Ecto neural progenitor cell (in vitro differentiated cells): ENCODE measurements at regions not wholly inside any gene's neighbourhood (a gene's known extent, or its start where the extent isn't known, plus 50 kb on each side); places are given as distances from the start of the nearest gene placed in this dataset.
"Not testable (repeated sequence)": the region's sequence is repeated elsewhere in the genome, so short reads cannot be mapped to it uniquely, and the experiment has no call there.

Experiments
- DNase-seq: peaks from one replicate; pipeline ENCODE4 v3.0.0-alpha.2; 2018; ENCODE audit warnings: low spot score

DNA sequence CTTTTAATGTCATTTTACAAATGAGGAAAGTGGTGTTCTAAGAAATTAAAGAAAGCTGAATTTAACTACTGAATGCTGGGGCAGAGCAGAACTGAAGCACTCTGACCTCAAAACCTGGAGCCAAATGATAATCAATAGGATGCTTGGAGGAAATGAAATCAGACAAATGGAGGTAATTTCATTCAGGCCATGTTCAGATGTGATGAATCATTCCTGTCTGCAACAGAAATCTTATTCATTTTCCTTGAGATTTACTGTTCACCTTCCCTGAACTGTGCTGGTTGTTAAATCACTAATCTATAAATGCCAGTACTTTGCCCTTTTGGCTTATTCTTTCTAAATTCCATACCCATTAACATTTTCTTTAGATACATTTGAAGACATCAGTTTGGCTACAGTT is 85.6 kb upstream of the SNX7 start:
- no peak for DNase-seq

DNA sequence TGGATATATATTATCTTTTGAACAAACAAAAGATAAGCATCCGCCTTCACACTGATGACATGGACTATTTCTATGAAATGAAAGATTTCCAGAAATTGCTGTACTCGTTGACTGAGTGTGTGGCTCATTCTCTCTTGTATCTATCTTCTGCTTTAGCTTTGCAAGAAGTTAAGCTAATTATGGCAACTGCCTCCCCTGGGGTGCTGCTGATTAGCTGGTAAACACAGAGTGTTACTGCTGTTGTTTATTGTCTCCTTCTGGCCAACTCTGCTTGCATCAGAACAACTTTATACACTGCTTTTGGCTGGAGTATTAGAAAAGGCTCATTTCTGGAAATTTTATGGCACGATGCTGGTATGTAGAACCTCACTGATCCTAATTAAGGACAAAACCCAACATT is 95.6 kb upstream of the SNX7 start:
- DNase-seq: no peak

GRCh38 chr1:98559291-98559690 is 102.2 kb upstream of the SNX7 start:
- DNase-seq: no peak

DNA sequence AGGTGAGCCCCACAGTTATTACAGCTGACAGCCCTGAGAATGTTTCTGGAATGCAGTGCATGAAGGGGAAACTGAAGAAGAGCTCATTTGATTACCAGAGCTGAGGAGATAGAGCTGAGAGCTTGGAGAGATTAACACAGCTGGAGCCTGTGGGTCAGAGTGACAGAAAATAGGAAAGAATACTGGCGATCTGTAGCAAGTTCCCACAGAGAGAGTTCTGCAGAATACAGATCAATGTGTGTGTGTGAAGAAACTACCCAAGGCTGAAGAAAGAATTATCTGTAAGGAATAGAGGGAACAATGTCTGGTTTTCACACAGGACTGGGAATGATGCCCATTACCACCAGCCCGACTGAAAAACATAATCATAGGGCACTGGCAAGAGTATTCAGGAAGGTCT is 103.6 kb upstream of the SNX7 start:
- peak; percentile 52 for DNase-seq

GRCh38 chr1:98556521-98557158 is 104.9 kb upstream of the SNX7 start:
- no peak for DNase-seq

DNA sequence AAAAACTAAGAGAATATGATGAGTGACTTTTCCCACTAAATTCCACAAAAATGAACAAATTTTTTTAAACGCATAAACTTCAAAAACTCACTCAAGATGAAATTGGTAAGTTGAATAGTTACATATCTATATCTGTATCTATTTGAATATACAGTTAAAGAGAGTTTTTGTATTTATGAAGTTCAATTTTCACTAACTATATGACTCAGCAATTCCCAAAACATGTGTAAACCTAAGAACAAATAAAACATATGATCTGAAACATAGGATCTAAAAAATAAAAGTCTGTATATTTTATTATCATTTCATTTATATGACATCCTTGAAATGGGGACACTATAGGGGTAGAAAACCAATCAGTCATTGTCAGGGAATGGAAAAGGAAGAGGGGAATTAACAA is 105.7 kb upstream of the SNX7 start:
- DNase-seq: no peak

DNA sequence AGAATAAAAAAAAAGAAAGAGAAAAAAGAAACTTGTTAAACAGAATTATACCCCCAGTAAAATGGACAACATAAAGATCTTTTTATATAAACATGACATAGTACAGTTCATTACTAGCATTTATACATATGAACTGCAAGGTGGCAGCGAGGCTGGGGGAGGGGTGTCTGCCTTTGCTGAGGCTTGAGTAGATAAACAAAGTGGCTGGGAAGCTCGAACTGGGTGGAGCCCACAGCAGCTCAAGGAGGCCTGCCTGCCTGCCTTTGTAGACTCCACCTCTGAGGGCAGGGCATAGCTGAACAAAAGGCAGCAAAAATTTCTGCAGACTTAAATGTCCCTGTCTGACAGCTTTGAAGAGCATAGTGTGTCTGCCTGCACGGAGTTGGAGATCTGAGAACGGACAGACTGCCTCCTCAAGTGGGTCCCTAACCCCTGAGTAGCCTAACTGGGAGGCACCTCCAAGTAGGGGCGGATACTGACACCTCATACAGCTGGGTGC is 108.9 kb upstream of the SNX7 start:
- not testable (repeated sequence) for DNase-seq

GRCh38 chr1:98550076-98550475 is 111.4 kb upstream of the SNX7 start:
- no peak for DNase-seq

- no peak for DNase-seq
These were observed 115.2 kb upstream of the SNX7 start for GRCh38 chr1:98546319-98546718.

- DNase-seq: no peak
These were observed 123.4 kb upstream of the SNX7 start for GRCh38 chr1:98538106-98538505.

GRCh38 chr1:98523256-98523655 is 138.3 kb upstream of the SNX7 start:
- no peak for DNase-seq

- DNase-seq: no peak
These were observed 145.2 kb upstream of the SNX7 start for GRCh38 chr1:98516306-98516705.

DNA sequence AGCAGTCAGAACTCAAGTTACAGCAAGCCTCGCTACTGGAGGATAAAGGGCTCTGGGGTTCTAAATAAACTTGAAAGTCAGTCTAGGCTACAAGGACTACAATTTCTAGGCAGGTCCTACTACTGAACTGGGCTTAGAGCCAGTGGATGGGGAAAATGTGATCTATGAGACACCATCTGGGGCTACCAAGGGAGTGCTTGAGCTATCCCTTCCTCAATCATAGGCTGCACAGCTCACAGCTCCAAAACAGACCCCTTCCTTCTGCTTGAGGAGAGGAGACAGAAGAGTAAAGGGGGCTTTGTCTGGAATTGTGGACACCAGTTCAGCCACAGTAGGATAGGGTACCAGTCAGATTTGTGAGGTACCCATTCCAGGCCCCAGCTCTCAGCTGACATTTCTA is 145.8 kb upstream of the SNX7 start:
- no peak for DNase-seq

GRCh38 chr1:98512216-98512615 is 149.3 kb upstream of the SNX7 start:
- not testable (repeated sequence) for DNase-seq

DNA sequence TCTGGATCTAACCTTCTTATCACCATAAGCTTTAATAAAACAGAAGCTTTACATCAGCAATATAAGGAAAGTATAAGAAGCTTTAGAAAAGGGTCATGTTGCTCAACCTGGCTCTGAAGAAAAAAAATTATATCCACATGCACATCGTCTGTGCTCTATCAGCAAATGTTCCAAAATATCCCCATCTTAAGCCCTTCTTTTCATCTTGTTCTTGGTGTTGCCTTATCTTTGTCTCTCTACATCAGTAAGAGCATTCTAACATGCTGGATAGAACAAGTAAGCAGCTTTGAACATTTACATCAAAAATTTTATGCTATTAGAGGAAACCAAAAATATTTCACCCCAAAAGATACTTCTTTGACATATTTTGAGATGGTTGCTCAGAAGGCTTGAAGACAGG is 157.8 kb upstream of the SNX7 start:
- DNase-seq: no peak

DNA sequence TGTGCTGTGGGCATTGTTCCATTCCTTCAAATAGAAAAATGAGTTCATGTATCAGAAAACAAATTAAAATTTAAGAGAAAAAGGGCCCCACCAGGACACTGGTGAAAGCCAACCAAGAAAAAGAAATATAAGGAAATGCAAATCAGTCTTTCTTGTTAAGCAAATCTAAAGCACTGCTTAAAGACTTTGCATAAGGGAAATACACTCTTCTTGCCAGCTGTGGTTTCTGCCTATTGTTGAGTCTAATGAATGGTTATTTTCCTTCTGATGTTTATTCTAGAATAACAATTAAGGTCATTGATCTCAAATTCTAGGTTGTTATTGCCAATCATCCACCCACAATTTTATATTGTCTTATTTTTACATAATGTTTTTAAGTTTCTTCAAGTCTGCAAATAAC is 158.6 kb upstream of the SNX7 start:
- DNase-seq: no peak

DNA sequence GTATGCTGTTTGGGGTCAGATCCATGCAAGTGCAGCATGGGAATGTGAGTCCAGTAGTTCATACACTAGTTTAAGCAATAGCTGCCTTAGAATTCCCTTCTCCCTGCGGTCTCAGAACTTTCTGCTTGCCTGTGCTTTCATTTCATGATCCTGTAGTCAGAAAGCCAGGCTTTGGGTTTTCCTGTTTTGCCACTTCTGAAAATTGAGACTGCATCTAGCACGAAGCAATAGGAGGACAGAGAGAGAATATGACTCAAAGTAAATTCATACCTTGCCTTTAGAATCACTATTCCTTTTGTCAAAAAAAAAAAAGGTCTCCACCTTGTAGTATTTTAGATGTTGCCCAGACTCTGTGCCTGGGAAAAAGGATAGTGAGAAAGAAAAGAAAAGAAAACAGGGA is 161.2 kb upstream of the SNX7 start:
- DNase-seq: no peak

DNA sequence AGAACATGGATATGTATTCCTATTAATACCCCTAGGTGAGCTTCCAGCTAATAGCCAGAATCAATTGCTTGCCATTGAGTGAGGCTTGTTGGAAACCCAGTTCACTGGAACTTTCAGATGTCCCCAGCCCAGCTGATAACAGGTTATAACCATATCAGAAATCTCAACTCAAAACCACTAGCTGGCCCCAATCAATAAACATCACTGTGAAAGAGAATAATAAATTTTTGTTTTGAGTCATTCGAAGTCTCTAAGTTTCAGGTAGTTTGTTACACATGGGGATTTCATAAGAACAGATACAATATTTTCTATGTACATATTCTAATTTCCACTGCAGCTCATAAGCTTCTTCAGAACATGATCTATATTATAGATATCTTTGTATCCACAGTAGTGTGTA is 162.9 kb upstream of the SNX7 start:
- no peak for DNase-seq

GRCh38 chr1:98497497-98497896 is 164.0 kb upstream of the SNX7 start:
- DNase-seq: no peak

DNA sequence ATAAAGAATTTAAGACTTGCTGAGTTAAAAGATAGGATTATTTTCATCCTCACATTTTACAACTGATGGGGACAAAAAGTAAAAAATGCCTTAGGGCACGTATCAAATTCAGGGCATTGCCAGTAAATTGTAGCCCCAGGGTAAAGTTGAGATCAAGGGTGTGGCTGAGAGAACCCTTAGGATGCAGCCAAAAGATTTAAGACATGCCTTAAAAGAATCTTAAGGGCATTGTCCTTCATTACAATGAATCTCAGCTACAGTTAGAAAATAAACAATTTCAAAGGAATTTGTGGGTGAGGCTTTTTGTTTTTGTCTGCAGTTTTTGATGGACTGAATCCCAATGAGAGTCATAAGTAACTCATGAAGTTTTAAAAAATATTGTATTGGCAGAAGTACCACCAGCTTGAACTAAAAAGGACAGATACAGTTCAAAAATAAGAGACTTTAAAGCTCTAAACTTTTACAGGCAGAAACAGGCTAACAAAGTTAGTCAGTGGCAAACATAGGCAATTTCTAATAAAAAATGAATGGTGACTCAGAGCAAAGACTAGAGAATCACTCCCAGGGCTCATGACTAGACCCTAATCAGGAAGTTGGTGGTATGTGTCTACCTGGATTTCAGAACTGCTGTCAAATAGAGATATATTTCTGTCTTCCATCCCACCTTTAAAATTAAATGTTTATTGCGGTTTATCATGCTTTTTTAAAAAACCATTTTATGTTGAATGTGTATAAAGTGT is 165.1 kb upstream of the SNX7 start:
- DNase-seq: no peak

DNA sequence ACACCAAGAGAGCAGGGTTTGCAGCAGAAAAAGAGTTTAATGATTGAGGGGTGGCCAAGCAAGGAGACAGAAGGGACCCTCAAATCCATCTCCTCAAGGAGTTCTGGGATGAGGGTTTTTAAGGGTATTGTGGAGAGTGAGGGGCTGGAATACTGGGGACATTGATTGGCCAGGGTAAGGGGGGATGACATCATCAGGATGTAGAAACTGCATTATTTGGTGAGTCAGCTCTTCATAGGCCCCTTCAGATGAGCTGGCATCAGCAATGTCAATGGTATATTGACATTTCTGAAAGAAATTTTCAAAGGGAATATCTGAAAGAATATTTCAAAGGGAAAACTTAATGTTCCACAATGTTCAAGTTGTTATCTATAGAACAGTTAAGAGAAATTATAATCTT is 168.1 kb upstream of the SNX7 start:
- DNase-seq: no peak

DNA sequence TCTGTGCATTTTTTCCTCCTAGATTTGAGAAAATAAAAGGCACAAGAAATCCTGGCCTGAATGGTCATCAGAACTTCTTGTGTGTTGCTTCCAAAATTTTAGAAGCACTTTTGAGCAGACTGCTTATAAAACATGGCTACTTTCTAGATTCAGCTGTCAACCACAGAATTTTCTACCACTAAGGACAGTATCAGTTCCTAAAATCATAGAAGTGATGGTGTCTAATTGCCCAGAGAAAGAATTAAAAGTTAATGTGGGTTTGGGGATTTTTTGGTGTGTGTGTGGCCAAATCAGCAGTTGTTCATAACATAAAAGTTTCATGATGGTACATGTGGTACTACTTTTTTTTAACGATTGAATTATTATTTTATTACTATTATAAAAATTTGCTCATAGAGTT is 171.4 kb upstream of the SNX7 start:
- no peak for DNase-seq

DNA sequence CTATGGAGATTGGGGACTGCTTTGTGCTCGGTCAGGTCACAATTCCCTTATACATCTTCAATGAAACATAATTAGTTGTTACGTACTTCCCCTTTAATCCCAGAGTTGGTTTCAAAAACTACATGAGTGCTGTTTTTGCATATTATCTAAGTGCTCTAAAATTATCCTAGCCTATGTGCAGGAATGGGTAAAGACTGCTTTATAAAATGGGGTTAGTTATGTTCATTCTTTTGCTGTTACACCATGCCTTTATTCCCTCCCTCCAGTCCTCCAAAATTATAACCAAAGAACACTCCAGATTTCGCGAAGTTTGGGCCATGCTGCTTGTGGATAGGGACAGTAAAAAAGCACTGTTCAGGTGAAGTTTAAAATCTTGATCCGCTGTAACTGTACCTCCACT is 173.9 kb upstream of the SNX7 start:
- no peak for DNase-seq

GRCh38 chr1:98482611-98483010 is 178.9 kb upstream of the SNX7 start:
- no peak for DNase-seq
